GM21576 (cell line): ENCODE measurements at regions not wholly inside any gene's neighbourhood (a gene's known extent, or its start where the extent isn't known, plus 50 kb on each side); places are given as distances from the start of the nearest gene placed in this dataset.

ENCODE experiments used
- ATAC-seq: cut with Tn5 transposase; IDR thresholded peaks from one replicate; pipeline ENCODE4 v1.9.1; 2021; ENCODE audit warnings: mild to moderate bottlenecking, moderate library complexity; ENCODE audit not compliant: unreplicated experiment

DNA sequence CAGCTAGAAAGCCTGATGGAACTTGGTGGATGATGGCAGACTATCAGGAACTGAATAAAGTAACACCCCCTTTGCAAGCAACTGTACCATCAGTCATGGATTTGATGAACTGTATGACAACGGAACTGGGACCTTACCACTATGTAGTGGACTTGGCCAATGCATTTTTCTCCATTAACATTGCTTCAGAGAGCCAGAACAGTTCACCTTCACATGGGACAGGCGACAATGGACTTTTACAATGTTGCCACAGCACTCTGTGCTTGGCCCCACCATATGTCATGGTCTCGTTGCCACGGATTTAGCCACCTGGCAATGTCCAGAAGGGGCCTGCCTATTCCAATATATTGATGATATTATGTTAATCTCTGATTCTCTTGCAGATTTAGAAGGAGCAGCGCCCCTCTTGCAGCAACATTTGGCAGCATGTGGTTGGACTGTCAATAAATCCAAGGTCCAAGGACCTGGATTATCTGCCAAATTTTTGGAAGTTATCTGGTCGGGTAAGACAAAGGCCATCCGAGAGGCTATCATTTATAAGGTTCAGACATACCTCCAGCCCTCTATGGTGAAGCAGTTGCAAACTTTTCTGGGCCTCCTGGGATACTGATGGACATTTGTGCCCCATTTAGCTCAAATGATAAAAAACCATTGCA lies 52.2 kb upstream of the ZC3H15 start:
- no peak for ATAC-seq
